GM10248 (cell line): ENCODE measurements at regions not wholly inside any gene's neighbourhood (a gene's known extent, or its start where the extent isn't known, plus 50 kb on each side); places are given as distances from the start of the nearest gene placed in this dataset.

ENCODE experiments used
- CTCF ChIA-PET: fragments of 300-600 bp; sonication (Branson Sonifier 250); formaldehyde crosslinking; extraction: SDS; loops from one replicate; lab custom pipeline; 2021; ENCODE audit warnings: antibody characterized with exemption; lab: Yijun Ruan, JAX
- POLR2A ChIA-PET: fragments of 350-650 bp; sonication (Branson Sonifier 250); formaldehyde crosslinking; extraction: SDS; loops from one replicate; lab custom pipeline; 2020; ENCODE audit warnings: antibody characterized with exemption; lab: Yijun Ruan, JAX
- DNase-seq: peaks from one replicate; pipeline ENCODE4 v3.0.0; 2012; ENCODE audit errors: extremely low spot score
- CTCF ChIP-seq: IDR thresholded peaks from 2 replicates; pipeline ENCODE4 v1.5.1; 2012; ENCODE audit warnings: mild to moderate bottlenecking, low read depth; ENCODE audit errors: extremely low read depth, missing control alignments, control extremely low read depth

GRCh38 chr2:173488861-173489260 lies 134.2 kb downstream of the CDCA7 start:
- TF ChIP-seq CTCF: no peak
- CTCF ChIA-PET: no interaction called here
- POLR2A ChIA-PET: no interaction called here
- no peak for DNase-seq

- POLR2A ChIA-PET: no interaction called here
- CTCF ChIA-PET: no interaction called here
- no peak for DNase-seq
- TF ChIP-seq CTCF: no peak
Measured at GRCh38 chr2:173491418-173491817, 136.7 kb downstream of the CDCA7 start.

GRCh38 chr2:173493874-173494273 lies 139.2 kb downstream of the CDCA7 start:
- CTCF ChIA-PET: no interaction called here

GRCh38 chr2:173496746-173497145 lies 142.1 kb downstream of the CDCA7 start:
- no peak for TF ChIP-seq CTCF
- POLR2A ChIA-PET: no interaction called here
- CTCF ChIA-PET: no interaction called here
- no peak for DNase-seq

More at GRCh38 chr2:173493874-173494273, 139.2 kb downstream of the CDCA7 start:
- no peak for DNase-seq
- POLR2A ChIA-PET: no interaction called here
- TF ChIP-seq CTCF: no peak

GRCh38 chr2:173500953-173501352 lies 146.3 kb downstream of the CDCA7 start:
- no peak for TF ChIP-seq CTCF
- POLR2A ChIA-PET: no interaction called here
- CTCF ChIA-PET: interaction anchor here (1.5 kb wide), 1 partner anchor 98 kb away, joined by 4 read pairs; no protein-coding TSS in a partner anchor
- no peak for DNase-seq

GRCh38 chr2:173502296-173502695 lies 147.6 kb downstream of the CDCA7 start:
- no peak for DNase-seq
- POLR2A ChIA-PET: no interaction called here
- CTCF ChIA-PET: no interaction called here
- no peak for TF ChIP-seq CTCF

- ChIA-PET CTCF (no interaction called here), POLR2A (no interaction called here)
- no peak for TF ChIP-seq CTCF
- DNase-seq: no peak
Measured at GRCh38 chr2:173511357-173511756, 156.7 kb downstream of the CDCA7 start.
